Right lung (tissue), 2 donors: ENCODE measurements at regions not wholly inside any gene's neighbourhood (a gene's known extent, or its start where the extent isn't known, plus 50 kb on each side); places are given as distances from the start of the nearest gene placed in this dataset.

Experiments used
- DNase-seq, 2 donors: peaks; one replicate each; pipeline ENCODE4 v3.0.0-alpha.2; 2013

DNA sequence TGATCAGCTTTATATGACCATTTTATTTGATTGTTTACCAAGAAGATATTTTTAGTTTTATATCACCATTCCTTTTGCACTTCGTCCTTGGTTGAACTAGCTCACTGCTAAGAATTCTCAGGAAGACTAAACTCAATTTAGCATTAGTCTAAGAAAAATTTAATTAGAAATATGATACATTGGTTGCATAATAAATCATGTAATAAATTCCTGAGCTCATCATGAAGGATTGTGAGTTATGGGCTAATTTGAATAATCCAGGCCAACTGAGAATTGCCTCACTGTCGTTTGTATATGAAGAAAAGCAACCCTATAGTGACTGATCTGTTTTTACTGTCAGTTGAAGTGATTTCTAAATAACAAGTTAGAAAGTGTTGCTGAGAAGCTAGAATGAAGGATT, 725.5 kb downstream of the DNAJB9 start:
- no peak for DNase-seq

DNA sequence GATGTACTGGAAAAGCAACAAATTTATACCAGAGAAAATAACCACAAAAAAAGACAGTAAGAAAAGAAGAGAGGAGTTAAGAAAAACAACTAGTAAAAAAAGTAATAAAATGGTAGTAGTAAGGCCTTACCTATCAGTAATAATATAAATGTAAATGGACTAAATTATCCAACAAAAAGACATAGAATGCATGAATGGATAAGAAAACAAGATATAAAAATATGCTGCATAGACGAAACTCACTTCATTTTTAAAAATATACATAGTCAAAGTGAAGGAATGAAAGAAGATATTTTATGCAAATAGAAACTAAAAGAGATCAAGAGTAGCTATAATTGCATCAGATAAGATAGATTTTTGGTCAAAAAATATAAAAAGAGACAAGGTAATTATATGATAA, 739.1 kb downstream of the DNAJB9 start:
- no peak for DNase-seq

GRCh38 chr7:109309790-109310189, 740.1 kb downstream of the DNAJB9 start:
- no peak for DNase-seq

DNA sequence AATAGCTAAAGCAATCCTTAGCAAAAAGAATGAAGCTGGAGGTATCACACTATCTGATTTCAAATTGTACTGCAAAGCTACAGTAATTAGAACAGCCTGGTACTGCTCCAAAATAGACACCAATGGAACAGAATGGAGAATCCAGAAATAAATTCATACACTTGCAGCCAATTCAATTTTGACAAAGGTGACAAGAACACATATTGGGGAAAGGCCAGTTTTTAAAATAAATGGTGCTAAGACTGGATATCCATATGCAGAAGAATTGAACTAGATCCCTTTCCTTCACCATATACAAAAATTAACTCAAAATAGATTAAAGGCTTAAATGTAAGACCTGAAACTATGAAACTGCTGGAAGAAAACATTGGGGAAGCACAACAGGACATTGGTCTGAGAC, 748.5 kb downstream of the DNAJB9 start:
- no peak for DNase-seq

- no peak for DNase-seq
Measured at GRCh38 chr7:109322833-109323232, 753.2 kb downstream of the DNAJB9 start.

- no peak for DNase-seq
Measured at GRCh38 chr7:109331423-109331822, 761.7 kb downstream of the DNAJB9 start.

DNA sequence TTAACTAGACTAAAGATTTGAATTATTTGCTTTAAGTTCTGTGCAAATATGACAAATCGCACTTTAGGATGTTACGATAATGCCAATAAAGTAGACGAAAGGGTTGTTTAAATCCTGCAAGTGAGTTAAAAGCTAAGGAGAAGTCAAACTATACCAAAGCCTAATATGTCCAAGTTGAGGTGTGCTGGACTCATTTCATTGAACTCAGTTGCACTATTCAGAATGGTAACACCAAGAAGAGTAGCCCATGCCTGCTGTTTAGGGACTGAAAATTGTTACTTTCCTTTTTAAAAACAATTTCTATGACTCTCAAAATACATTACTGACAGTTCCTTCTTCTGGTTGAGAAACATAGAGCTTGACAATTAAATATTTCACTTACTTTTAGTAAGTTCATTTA, 766.3 kb downstream of the DNAJB9 start:
- no peak for DNase-seq

GRCh38 chr7:109336531-109336930, 766.9 kb downstream of the DNAJB9 start:
- no peak for DNase-seq

- no peak for DNase-seq
Measured at GRCh38 chr7:109343678-109344077, 774.0 kb downstream of the DNAJB9 start.

GRCh38 chr7:109351493-109351892, 781.8 kb downstream of the DNAJB9 start:
- DNase-seq, result no peak

DNA sequence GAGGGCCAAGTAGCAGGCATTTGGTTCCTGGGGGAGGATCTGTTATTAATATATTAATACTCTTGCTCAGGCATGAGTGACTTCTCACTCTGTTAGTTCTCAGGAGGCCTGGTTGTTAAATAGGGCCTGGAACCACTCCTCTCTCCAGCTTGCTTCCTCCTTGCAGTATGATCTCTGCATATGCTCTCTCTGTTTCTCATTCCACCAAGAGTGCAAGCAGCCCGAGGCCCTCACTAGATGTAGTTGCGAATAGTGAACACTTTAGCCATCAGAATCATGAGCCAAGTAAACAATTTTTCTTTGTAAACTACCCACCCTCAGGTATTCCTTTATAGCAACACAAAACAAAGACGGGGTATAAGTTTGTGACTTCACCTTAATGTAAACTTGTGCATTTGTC, 784.3 kb downstream of the DNAJB9 start:
- DNase-seq, result no peak

DNA sequence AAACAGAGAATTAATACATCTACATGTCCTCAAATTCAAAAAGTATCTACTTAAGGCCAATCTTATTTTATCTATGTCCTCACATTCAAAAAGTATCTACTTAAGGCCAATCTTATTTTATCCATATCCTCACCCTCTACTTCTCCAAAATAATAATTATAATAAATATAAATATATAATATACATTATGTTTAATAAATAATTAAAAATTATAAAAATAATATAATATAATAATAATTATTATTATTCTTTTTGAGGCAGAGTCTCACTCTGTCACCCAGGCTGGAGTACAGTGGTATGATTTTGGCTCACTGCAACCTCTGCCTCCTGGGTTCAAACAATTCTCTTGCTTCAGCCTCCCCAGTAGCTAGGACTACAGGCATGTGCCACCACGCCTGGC, 784.9 kb downstream of the DNAJB9 start:
- DNase-seq, result no peak

- DNase-seq, result no peak
Measured at GRCh38 chr7:109375823-109376222, 806.1 kb downstream of the DNAJB9 start.

GRCh38 chr7:109376576-109376975, 806.9 kb downstream of the DNAJB9 start:
- DNase-seq, result no peak

GRCh38 chr7:109377076-109377884, 807.6 kb downstream of the DNAJB9 start:
- no peak for DNase-seq

DNA sequence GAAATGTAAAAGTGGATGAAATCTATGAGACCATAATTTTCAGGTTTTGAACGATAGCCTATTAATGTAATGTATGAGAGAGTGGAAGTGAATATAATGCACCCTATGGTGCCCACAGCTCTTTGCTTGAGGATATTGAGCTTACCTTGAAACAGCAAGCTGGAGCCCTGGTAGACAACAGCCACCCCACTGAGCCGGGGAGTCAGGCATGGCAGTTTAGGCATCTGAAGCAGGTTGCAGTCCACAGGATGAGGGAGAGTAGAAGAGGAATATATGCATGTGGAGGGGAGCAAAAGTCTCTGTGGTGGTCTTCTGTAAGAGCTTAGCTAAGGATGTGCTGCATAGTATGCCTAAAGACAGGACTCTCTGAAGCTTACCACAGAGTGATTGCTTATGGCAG, 817.3 kb downstream of the DNAJB9 start:
- no peak for DNase-seq

GRCh38 chr7:109387530-109387929, 817.9 kb downstream of the DNAJB9 start:
- no peak for DNase-seq

DNA sequence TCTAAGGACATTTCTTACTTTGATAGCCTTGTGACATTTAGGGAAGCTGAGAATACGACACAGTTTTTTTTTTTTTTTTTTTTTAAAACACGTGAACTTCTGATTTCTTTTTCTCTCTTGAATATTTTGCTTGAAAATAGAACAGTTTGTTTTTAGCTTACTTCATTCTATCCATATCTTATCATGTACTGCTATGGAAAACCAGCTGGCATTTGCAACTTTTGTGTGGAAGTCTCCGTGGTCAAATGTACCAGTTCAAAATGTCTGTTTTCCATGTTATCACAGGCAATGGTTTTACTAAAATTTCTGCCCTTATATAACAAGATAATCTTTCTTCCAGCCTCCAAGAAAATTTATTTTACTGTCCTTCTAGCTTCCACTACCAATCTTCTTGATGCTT, 821.6 kb downstream of the DNAJB9 start:
- DNase-seq, result no peak

- DNase-seq, result no peak
Measured at GRCh38 chr7:109402107-109402506, 832.4 kb downstream of the DNAJB9 start.

DNA sequence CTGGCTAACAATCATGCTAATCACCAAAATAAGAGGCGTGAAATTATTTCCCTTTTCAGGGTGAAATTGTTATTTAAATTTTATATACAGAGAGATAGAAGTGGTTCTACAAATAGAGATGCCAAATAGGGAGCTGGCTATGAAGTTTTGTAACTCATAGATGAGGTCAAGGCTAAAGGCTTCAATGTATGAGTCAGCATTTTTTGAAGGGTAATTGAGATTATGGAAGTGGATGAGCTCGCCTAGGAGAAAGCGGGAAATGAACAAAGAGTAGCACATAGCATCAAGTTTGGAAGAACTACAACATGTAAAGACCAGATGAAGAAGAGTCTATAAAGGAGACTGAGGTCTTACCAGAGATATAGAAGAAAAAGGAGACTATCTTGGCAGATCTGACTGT, 838.1 kb downstream of the DNAJB9 start:
- no peak for DNase-seq

- DNase-seq, result no peak
Measured at GRCh38 chr7:109437957-109438356, 868.3 kb downstream of the DNAJB9 start.

GRCh38 chr7:109449760-109450159, 880.1 kb downstream of the DNAJB9 start:
- DNase-seq, result no peak

- no peak for DNase-seq
Measured at GRCh38 chr7:109456116-109456515, 886.4 kb downstream of the DNAJB9 start.

- no peak for DNase-seq
Measured at GRCh38 chr7:109460296-109460695, 890.6 kb downstream of the DNAJB9 start.
